ENCODE measurements at regions not wholly inside any gene's neighbourhood (a gene's known extent, or its start where the extent isn't known, plus 50 kb on each side); places are given as distances from the start of the nearest gene placed in this dataset.

DNA sequence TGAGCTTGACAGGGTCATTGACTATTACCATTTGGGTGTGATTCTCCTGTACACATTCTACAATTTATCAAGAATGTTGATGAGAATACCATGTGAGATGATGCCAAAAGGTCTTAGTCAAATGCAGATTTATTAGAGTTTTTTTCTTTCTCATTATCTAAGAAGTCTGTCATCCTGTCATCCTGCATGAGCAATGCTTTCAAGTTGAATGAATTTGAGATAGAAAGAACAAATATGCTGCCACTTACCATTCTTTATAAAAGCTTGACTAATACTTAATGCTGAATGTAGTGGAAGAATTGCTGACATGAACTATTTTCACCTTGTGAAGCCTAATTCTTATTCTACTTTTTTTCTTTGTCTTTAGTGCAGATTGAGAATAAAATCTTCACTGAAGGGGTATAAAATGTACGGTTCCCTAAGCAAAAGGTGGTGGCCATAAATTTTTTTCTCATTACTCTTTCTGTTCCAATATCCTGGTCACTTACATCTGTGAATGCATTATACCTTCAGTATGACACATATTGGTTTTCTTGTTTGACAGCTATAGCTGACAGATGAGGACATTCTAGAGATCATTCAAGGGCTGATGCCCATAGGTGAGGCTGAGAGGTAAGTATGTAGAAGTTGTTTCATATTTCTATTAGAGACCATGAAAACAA lies 1434.7 kb downstream of the SLITRK1 start:
- Histone ChIP-seq H3K9me3 (no peaks in the 10 kb centered on the region), H3K27ac (no peak overlapping the region), H3K36me3 (no peaks in the 10 kb centered on the region), H3K4me3 (no peak overlapping the region), H3K27me3 (no peaks in the 10 kb centered on the region), H3K4me1 (no peaks in the 10 kb centered on the region)
- no peak for ATAC-seq
- TF ChIP-seq, protein P1, sequence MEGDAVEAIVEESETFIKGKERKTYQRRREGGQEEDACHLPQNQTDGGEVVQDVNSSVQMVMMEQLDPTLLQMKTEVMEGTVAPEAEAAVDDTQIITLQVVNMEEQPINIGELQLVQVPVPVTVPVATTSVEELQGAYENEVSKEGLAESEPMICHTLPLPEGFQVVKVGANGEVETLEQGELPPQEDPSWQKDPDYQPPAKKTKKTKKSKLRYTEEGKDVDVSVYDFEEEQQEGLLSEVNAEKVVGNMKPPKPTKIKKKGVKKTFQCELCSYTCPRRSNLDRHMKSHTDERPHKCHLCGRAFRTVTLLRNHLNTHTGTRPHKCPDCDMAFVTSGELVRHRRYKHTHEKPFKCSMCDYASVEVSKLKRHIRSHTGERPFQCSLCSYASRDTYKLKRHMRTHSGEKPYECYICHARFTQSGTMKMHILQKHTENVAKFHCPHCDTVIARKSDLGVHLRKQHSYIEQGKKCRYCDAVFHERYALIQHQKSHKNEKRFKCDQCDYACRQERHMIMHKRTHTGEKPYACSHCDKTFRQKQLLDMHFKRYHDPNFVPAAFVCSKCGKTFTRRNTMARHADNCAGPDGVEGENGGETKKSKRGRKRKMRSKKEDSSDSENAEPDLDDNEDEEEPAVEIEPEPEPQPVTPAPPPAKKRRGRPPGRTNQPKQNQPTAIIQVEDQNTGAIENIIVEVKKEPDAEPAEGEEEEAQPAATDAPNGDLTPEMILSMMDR (IDR thresholded peaks at IDR 0.05), result no peak
- TF ChIP-seq EP300 (IDR thresholded peaks at IDR 0.05) (no peak), POLR2A (IDR thresholded peaks at IDR 0.05) (no peak), POLR2AphosphoS5 (IDR thresholded peaks at IDR 0.05) (no peak)
- WGBS, 2 donors (ENCODE audit: low coverage in 1 of 2), result 61 to 85% methylated on average over 1 of the region's 1 CpG

DNA sequence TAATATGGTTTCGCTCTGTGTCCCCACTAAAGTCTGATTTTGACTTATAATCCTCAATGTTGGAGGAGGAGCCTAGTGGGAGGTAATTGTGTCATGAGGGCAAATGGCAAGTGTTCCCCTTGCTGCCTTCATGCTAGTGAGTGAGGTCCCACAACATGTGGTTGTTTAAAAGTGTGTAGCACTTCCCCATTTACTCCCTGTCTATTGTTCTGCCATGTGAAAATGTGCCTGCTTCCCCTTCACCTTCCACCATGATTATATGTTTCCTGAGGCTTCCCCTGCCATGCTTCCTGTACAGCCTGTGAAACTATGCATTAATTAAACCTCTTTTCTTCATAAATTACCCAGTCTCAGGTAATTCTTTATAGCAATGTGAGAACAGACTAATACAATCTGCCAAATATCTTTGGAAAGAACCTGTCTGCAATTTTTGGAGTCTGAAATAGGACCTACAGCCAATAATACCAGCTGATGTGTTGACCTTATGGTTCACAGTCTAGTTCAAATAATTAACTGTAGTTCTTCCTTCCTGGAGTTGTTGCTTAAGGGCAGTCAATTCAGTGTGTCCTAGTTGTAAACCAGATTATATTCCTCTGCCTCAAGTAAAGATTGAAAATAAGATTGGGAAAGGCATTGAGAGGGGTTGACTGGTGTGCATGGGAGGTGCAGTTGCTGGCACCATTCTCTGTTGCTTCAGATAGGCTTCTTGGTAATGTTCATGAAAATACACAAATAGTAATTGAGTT lies 1442.9 kb downstream of the SLITRK1 start:
- Histone ChIP-seq H3K9me3 (no peaks in the 10 kb centered on the region), H3K4me1 (no peaks in the 10 kb centered on the region), H3K4me3 (no peak overlapping the region), H3K27ac (no peak overlapping the region), H3K27me3 (no peaks in the 10 kb centered on the region), H3K36me3 (no peaks in the 10 kb centered on the region)
- no peak for ATAC-seq
- TF ChIP-seq, protein P1 (IDR thresholded peaks at IDR 0.05), result no peak
- no peak for TF ChIP-seq POLR2A (IDR thresholded peaks at IDR 0.05)
- TF ChIP-seq POLR2AphosphoS5 (IDR thresholded peaks at IDR 0.05), result no peak
- TF ChIP-seq EP300 (IDR thresholded peaks at IDR 0.05), result no peak
- WGBS, 2 donors (ENCODE audit: low coverage in 1 of 2), result no CpG with 5 or more reads among the region's 1 CpG

DNA sequence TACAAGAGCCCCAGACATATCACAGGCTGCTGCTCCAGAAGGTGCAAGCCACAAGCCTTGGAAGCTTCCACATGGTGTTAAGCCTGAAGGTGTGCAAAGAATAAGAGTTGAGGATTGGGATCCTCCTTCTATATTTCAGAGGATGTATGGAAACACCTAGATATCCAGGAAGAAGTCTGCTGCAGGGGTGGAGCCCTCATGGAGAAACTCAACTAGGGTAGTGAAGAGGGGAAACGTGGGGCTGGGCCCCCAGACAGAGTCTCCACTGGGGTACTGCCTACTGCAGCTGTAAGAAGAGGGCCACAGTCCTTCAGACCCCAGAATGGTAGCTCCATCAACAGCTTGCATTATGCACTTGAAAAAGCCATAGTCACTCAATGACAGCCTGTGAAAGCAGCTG lies 1444.0 kb downstream of the SLITRK1 start:
- WGBS, 2 donors (ENCODE audit: low coverage in 1 of 2), result no CpG with 5 or more reads among the region's 1 CpG
- H3K27me3 ChIP-seq, result no peaks in the 10 kb centered on the region
- ATAC-seq, result no peak

DNA sequence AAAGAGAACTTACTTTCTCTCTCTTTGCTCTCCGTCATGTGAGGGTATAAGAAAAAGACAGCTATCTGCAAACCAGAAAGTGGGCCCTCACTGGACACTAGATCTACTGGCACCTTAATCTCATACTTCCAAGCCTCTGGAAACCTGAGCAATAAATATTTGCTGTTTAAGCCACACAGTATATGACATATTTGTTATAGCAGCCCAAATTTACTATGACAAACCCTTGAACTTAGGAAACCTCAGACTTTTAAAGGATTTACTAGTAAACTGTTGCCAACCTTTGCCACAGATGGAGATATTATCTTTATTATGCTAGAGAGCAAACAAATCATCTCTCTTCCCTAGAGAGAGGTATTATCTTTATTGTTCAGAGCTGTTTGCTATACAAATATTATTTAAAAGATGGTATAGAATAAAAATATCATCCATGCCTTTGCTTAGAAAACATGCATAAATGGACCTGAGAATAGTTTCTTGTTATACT lies 1446.1 kb downstream of the SLITRK1 start:
- Histone ChIP-seq H3K9me3 (no peaks in the 10 kb centered on the region), H3K4me1 (no peaks in the 10 kb centered on the region), H3K36me3 (no peaks in the 10 kb centered on the region), H3K27ac (no peak overlapping the region), H3K4me3 (no peak overlapping the region), H3K27me3 (no peaks in the 10 kb centered on the region)
- WGBS, 2 donors (ENCODE audit: low coverage in 1 of 2), result 83 to 86% methylated on average over 1 of the region's 1 CpG
- TF ChIP-seq POLR2A (IDR thresholded peaks at IDR 0.05) (no peak), POLR2AphosphoS5 (IDR thresholded peaks at IDR 0.05) (no peak), EP300 (IDR thresholded peaks at IDR 0.05) (no peak)
- TF ChIP-seq, protein P1 (IDR thresholded peaks at IDR 0.05), result no peak
- no peak for ATAC-seq

More for the DNA sequence above, 1444.0 kb downstream of the SLITRK1 start:
- H3K9me3 ChIP-seq, result no peaks in the 10 kb centered on the region
- H3K36me3 ChIP-seq, result no peaks in the 10 kb centered on the region
- H3K4me3 ChIP-seq, result no peak overlapping the region
- H3K27ac ChIP-seq, result no peak overlapping the region
- TF ChIP-seq POLR2AphosphoS5 (IDR thresholded peaks at IDR 0.05) (no peak), POLR2A (IDR thresholded peaks at IDR 0.05) (no peak), EP300 (IDR thresholded peaks at IDR 0.05) (no peak)
- TF ChIP-seq, protein P1 (IDR thresholded peaks at IDR 0.05), result no peak
- H3K4me1 ChIP-seq, result no peaks in the 10 kb centered on the region

DNA sequence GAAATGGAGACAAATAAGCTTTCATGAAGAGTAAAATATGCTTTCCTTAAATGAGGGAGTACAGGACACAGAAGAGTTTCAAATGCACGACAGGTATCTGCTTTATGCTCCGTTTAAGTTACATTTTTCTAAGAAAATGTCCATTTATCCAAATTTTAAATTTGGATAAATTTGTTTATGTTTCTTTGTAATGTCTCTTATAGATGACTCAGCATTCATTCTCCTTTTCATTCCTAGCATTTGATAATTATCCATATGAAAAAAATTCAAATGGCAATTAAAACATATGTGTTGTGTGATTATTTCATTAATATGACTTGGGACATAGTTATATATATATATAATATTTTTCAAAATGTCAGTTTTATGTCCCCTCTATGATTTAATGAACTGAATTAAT lies 1449.3 kb downstream of the SLITRK1 start:
- H3K36me3 ChIP-seq, result no peaks in the 10 kb centered on the region
- no peaks in the 10 kb centered on the region for H3K27me3 ChIP-seq
- H3K27ac ChIP-seq, result no peak overlapping the region
- H3K4me1 ChIP-seq, result no peaks in the 10 kb centered on the region
- no peak for ATAC-seq
- no peak for TF ChIP-seq EP300 (IDR thresholded peaks at IDR 0.05)
- no peaks in the 10 kb centered on the region for H3K9me3 ChIP-seq
- WGBS, 2 donors (ENCODE audit: low coverage in 1 of 2), result 80 to 93% methylated on average over 2 of the region's 2 CpGs
- H3K4me3 ChIP-seq, result no peak overlapping the region

Measured in gastroesophageal sphincter (tissue), 4 donors.